ENCODE measurements at regions not wholly inside any gene's neighbourhood (a gene's known extent, or its start where the extent isn't known, plus 50 kb on each side); places are given as distances from the start of the nearest gene placed in this dataset.

DNA sequence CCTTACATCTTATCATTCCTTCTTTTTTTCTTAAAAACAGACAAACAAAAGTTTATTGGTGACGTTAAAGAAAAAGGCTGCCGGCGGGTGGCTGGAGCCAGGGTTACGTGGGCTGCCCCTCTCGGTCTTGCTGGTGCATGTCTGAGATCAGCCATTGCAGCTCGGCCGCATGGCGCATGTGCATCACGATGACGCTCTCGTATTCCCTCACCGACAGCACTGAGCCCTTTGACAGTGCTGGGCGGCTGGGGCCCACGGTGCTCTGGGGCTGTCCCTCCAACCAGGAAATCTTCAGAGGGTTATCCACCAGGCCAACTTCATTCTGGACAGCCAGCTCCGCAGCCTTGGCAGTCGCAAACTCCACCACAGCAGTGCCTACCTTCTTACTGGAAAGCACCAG, 1081.8 kb upstream of the TMEFF2 start:
- no peaks in the 10 kb centered on the region for H3K9me3 ChIP-seq (ENCODE audit: low read depth)
- no peaks in the 10 kb centered on the region for H3K4me1 ChIP-seq (ENCODE audit: low read depth)
- no peak overlapping the region for H3K4me3 ChIP-seq
- no peak overlapping the region for H3K27ac ChIP-seq
- H3K36me3 ChIP-seq, result no peaks in the 10 kb centered on the region
- no peak for DNase-seq (ENCODE audit: low read depth in 1 of 2, low spot score in 1 of 2)
- TF ChIP-seq, protein P1, sequence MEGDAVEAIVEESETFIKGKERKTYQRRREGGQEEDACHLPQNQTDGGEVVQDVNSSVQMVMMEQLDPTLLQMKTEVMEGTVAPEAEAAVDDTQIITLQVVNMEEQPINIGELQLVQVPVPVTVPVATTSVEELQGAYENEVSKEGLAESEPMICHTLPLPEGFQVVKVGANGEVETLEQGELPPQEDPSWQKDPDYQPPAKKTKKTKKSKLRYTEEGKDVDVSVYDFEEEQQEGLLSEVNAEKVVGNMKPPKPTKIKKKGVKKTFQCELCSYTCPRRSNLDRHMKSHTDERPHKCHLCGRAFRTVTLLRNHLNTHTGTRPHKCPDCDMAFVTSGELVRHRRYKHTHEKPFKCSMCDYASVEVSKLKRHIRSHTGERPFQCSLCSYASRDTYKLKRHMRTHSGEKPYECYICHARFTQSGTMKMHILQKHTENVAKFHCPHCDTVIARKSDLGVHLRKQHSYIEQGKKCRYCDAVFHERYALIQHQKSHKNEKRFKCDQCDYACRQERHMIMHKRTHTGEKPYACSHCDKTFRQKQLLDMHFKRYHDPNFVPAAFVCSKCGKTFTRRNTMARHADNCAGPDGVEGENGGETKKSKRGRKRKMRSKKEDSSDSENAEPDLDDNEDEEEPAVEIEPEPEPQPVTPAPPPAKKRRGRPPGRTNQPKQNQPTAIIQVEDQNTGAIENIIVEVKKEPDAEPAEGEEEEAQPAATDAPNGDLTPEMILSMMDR (IDR thresholded peaks at IDR 0.05; ENCODE audit: low read depth, low read length), result no peak
- H3K27me3 ChIP-seq, result no peaks in the 10 kb centered on the region

DNA sequence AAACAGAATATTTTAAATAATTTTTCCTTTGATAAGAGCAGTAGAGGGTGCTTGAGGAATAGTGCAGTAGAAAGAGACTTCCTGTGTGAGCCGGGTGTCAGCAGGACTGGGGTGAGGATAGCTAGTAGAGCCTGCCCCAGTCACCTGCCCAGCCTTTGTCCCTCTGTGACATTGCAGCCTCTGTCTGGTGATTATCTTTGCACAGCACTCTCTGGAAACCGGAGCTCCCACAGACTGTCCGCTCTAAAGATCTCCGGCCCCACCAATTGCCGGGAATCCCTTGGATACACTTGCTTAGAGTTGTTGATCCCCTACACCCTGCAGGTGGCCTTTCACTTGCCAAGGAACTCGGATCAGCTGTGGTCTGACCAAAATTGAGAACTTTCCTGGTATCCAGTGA, 1081.3 kb upstream of the TMEFF2 start:
- H3K4me3 ChIP-seq, result no peak overlapping the region
- no peaks in the 10 kb centered on the region for H3K4me1 ChIP-seq (ENCODE audit: low read depth)
- TF ChIP-seq, protein P1 (IDR thresholded peaks at IDR 0.05; ENCODE audit: low read depth, low read length), result no peak
- no peaks in the 10 kb centered on the region for H3K9me3 ChIP-seq (ENCODE audit: low read depth)
- no peak overlapping the region for H3K27ac ChIP-seq
- H3K27me3 ChIP-seq, result no peaks in the 10 kb centered on the region
- H3K36me3 ChIP-seq, result no peaks in the 10 kb centered on the region
- DNase-seq (ENCODE audit: low read depth in 1 of 2, low spot score in 1 of 2), result no peak

DNA sequence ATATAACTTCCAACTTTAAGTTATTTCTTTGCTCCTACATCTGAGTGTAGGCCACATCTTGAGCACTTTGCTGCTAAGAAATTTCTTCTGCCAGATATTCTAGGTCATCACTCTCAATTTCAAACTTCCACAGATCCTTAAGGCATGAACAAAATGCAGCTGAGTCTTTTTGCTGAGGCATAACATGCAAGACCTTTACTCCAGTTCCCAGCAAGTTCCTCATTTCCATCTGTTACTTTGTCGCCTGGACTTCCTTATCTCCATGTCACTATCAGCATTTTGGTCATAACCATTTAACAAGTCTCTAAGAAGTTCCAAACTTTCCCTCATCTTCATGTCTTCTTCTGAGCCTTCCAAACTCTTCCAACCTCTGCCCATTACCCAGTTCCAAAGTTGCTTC, 1077.3 kb upstream of the TMEFF2 start:
- no peak for DNase-seq (ENCODE audit: low read depth in 1 of 2, low spot score in 1 of 2)
- Histone ChIP-seq H3K27me3 (no peaks in the 10 kb centered on the region), H3K4me3 (no peak overlapping the region), H3K9me3 (ENCODE audit: low read depth) (no peaks in the 10 kb centered on the region), H3K4me1 (ENCODE audit: low read depth) (no peaks in the 10 kb centered on the region), H3K27ac (no peak overlapping the region), H3K36me3 (no peaks in the 10 kb centered on the region)
- TF ChIP-seq, protein P1 (IDR thresholded peaks at IDR 0.05; ENCODE audit: low read depth, low read length), result no peak

DNA sequence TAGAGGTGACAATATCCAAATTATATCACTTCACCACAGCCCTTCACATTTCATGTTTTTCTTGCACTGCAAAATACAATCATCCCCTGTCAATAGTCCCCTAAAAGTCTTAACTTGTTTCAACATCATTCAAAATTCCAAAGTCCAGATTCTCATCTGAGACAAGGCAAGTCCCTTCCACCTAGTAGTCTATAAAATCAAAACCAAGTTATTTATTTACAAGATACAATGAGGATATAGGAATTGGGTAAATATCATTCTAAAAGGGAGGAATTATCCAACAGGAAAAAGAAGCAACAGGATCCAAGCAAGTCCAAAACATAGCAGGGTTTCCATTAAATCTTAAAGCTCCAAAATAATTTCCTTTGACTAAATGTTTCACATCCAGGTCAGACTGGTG, 1076.1 kb upstream of the TMEFF2 start:
- DNase-seq (ENCODE audit: low read depth in 1 of 2, low spot score in 1 of 2), result no peak
- Histone ChIP-seq H3K4me1 (ENCODE audit: low read depth) (no peaks in the 10 kb centered on the region), H3K27ac (no peak overlapping the region), H3K4me3 (no peak overlapping the region), H3K9me3 (ENCODE audit: low read depth) (no peaks in the 10 kb centered on the region), H3K27me3 (no peaks in the 10 kb centered on the region), H3K36me3 (no peaks in the 10 kb centered on the region)
- TF ChIP-seq, protein P1 (IDR thresholded peaks at IDR 0.05; ENCODE audit: low read depth, low read length), result no peak

DNA sequence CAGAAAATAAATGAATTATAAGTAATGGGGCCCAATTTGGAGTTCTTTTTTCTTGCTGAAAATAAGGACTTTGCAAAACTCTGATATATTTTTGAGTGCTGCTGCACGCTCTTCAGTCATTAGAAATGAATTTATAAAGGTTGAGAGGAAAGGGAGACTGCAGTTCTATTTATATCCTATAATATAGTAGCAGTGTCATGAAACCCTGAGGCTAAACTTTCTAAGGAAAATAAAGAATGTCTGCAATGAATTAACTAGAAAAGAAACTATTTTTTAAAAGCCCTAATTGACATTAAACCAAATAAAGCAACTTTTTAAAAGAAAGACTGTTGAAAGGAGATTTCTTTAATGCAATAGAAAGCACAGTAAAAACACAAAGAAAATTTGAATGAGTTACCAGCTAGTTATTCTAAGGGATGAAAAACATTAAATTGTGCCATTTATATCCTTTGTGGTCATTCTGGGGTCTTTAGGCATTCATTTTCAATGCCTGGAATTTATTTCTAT, 1072.8 kb upstream of the TMEFF2 start:
- Histone ChIP-seq H3K36me3 (no peaks in the 10 kb centered on the region), H3K9me3 (ENCODE audit: low read depth) (no peaks in the 10 kb centered on the region), H3K27me3 (no peaks in the 10 kb centered on the region), H3K4me3 (no peak overlapping the region), H3K4me1 (ENCODE audit: low read depth) (no peaks in the 10 kb centered on the region), H3K27ac (no peak overlapping the region)
- DNase-seq (ENCODE audit: low read depth in 1 of 2, low spot score in 1 of 2), result no peak
- TF ChIP-seq, protein P1 (IDR thresholded peaks at IDR 0.05; ENCODE audit: low read depth, low read length), result no peak
